ENCODE measurements at regions not wholly inside any gene's neighbourhood (a gene's known extent, or its start where the extent isn't known, plus 50 kb on each side); places are given as distances from the start of the nearest gene placed in this dataset.

DNA sequence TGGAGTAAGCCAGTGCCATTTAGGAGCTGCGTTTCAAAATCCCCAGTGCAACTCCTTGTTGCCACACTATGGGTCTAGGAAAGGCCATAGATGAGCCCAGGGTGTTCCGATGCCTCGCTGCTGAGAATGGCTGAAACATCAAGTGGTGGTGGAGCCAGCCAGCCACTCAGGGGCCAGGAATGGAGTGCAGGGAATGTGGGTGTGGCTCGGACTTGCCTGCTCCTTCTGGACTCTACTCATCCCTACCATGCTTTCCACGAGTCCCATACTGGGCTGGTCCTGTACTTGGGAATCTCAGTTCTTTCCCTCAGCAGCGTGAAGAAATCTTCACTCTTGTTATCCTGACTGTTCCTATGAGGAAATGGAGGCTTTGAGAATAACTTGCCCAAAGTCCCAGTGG, 143.5 kb downstream of the INSIG2 start:
- H3K36me3 ChIP-seq (ENCODE audit: insufficient read depth, low read length), result no peaks in the 10 kb centered on the region
- no peak overlapping the region for H3K4me2 ChIP-seq (ENCODE audit: low read length)
- no peaks in the 10 kb centered on the region for H4K20me1 ChIP-seq (ENCODE audit: insufficient read depth, low read length)
- peaks cover 9% of the 10 kb centered on the region; the same call in 1 of the 2 replicates for H3K27me3 ChIP-seq (ENCODE audit: insufficient read depth, low read length)
- H3K27ac ChIP-seq (ENCODE audit: low read depth, low read length, poor library complexity, severe bottlenecking), result no peak overlapping the region
- no peak for TF ChIP-seq EZH2 (IDR thresholded peaks at IDR 0.05; ENCODE audit: borderline replicate concordance, low read length)
- TF ChIP-seq, protein P1, sequence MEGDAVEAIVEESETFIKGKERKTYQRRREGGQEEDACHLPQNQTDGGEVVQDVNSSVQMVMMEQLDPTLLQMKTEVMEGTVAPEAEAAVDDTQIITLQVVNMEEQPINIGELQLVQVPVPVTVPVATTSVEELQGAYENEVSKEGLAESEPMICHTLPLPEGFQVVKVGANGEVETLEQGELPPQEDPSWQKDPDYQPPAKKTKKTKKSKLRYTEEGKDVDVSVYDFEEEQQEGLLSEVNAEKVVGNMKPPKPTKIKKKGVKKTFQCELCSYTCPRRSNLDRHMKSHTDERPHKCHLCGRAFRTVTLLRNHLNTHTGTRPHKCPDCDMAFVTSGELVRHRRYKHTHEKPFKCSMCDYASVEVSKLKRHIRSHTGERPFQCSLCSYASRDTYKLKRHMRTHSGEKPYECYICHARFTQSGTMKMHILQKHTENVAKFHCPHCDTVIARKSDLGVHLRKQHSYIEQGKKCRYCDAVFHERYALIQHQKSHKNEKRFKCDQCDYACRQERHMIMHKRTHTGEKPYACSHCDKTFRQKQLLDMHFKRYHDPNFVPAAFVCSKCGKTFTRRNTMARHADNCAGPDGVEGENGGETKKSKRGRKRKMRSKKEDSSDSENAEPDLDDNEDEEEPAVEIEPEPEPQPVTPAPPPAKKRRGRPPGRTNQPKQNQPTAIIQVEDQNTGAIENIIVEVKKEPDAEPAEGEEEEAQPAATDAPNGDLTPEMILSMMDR (IDR thresholded peaks at IDR 0.05; ENCODE audit: low read length), result no peak
- H3K9me2 ChIP-seq (ENCODE audit: low read depth, low read length), result no peaks in the 10 kb centered on the region
- H3K4me1 ChIP-seq (ENCODE audit: insufficient read depth, low read length, severe bottlenecking), result no peaks in the 10 kb centered on the region
- H2AFZ ChIP-seq (ENCODE audit: low read length), result no peak overlapping the region
- H3K9ac ChIP-seq (ENCODE audit: low read length), result no peak overlapping the region
- no peaks in the 10 kb centered on the region for H3K9me3 ChIP-seq (ENCODE audit: low read length)
- H3K4me3 ChIP-seq (ENCODE audit: low read depth, low read length, poor library complexity, severe bottlenecking), result no peak overlapping the region
- H3K79me2 ChIP-seq (ENCODE audit: insufficient read depth, low read length), result no peaks in the 10 kb centered on the region
- H3F3A ChIP-seq (ENCODE audit: insufficient read depth, low read length), result no peaks in the 10 kb centered on the region

DNA sequence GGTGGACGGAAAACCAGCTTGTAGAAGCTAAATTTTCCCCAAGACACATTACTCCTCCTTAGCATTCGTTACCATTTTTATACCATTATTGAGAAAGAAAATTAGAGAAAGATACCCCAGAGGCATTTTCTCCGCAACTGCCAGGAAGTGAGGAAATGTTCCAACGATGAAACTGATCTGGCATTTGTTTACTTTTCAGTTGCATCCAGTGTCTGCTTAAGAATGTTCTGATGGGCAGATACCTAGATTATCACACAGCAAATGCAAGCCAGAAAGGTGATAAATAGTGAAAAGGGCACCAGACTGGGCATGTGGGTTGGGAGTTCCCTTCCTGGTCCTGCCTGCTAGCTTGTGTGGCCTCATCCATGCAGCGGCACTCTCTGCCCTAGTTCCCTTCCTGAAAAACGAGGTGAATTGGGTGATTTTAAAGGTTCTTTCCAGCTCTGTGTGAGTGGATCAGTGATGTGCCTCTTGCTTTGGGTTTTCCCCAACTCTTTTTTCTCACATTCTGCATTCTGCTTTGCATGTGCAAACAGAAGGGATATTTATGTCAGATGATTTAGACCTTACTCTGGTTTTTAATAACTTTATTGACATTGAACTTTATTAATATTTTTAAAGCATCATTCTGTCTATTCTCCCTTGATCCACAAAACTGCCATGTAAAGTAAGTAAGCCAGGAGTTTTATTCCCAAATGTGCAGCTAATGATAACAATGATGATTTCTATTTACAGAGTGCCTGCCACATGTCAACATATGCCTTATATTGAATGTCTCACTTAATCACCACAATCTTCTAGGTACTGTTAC, 139.6 kb downstream of the INSIG2 start:
- Histone ChIP-seq H3K9me3 (ENCODE audit: low read length) (no peaks in the 10 kb centered on the region), H2AFZ (ENCODE audit: low read length) (no peak overlapping the region), H3K27ac (ENCODE audit: low read depth, low read length, poor library complexity, severe bottlenecking) (no peak overlapping the region), H4K20me1 (ENCODE audit: insufficient read depth, low read length) (no peaks in the 10 kb centered on the region), H3K9me2 (ENCODE audit: low read depth, low read length) (no peaks in the 10 kb centered on the region), H3K27me3 (ENCODE audit: insufficient read depth, low read length) (peaks cover 5% of the 10 kb centered on the region; the same call in 1 of the 2 replicates), H3F3A (ENCODE audit: insufficient read depth, low read length) (no peaks in the 10 kb centered on the region), H3K4me3 (ENCODE audit: low read depth, low read length, poor library complexity, severe bottlenecking) (no peak overlapping the region), H3K9ac (ENCODE audit: low read length) (no peak overlapping the region), H3K4me2 (ENCODE audit: low read length) (no peak overlapping the region), H3K79me2 (ENCODE audit: insufficient read depth, low read length) (no peaks in the 10 kb centered on the region), H3K4me1 (ENCODE audit: insufficient read depth, low read length, severe bottlenecking) (peaks cover 18% of the 10 kb centered on the region), H3K36me3 (ENCODE audit: insufficient read depth, low read length) (no peaks in the 10 kb centered on the region)
- TF ChIP-seq EZH2 (IDR thresholded peaks at IDR 0.05; ENCODE audit: borderline replicate concordance, low read length), result no peak
- TF ChIP-seq, protein P1 (IDR thresholded peaks at IDR 0.05; ENCODE audit: low read length), result no peak

DNA sequence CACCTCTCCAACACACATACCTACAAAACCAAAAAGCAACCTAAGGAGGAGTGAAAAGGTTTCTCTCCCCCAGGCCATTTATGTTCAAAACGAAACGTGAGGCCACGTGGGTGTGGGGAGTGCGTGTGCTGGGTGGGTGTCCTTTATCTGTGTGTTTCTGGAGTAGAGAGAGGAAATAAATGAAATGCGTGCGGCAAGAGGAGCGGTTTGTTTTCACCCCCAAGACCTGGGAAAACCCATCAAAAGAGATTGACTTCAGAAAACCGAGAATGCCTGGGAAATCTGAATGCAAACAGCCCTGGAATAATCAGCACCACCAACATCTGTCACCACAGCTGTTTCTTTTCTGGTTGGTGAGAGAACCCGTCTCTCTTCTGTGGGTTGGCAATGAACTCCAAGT, 137.4 kb downstream of the INSIG2 start:
- Histone ChIP-seq H4K20me1 (ENCODE audit: insufficient read depth, low read length) (no peaks in the 10 kb centered on the region), H3K27me3 (ENCODE audit: insufficient read depth, low read length) (no peaks in the 10 kb centered on the region), H3K4me2 (ENCODE audit: low read length) (no peak overlapping the region), H3K9ac (ENCODE audit: low read length) (no peak overlapping the region), H2AFZ (ENCODE audit: low read length) (no peak overlapping the region), H3K9me3 (ENCODE audit: low read length) (no peaks in the 10 kb centered on the region), H3K36me3 (ENCODE audit: insufficient read depth, low read length) (no peaks in the 10 kb centered on the region), H3K4me1 (ENCODE audit: insufficient read depth, low read length, severe bottlenecking) (peaks cover 18% of the 10 kb centered on the region), H3K27ac (ENCODE audit: low read depth, low read length, poor library complexity, severe bottlenecking) (no peak overlapping the region), H3K79me2 (ENCODE audit: insufficient read depth, low read length) (no peaks in the 10 kb centered on the region), H3K4me3 (ENCODE audit: low read depth, low read length, poor library complexity, severe bottlenecking) (no peak overlapping the region), H3F3A (ENCODE audit: insufficient read depth, low read length) (no peaks in the 10 kb centered on the region), H3K9me2 (ENCODE audit: low read depth, low read length) (no peaks in the 10 kb centered on the region)
- TF ChIP-seq EZH2 (IDR thresholded peaks at IDR 0.05; ENCODE audit: borderline replicate concordance, low read length), result no peak
- TF ChIP-seq, protein P1 (IDR thresholded peaks at IDR 0.05; ENCODE audit: low read length), result no peak
